A673 (cell line): ENCODE measurements at regions not wholly inside any gene's neighbourhood (a gene's known extent, or its start where the extent isn't known, plus 50 kb on each side); places are given as distances from the start of the nearest gene placed in this dataset.

Experiments
- BruUV-seq: library from RNA; stranded (reverse); fragments of 400-500 nt; replicated peaks from 2 replicates; lab custom pipeline; 2021; lab: Mats Ljungman, UMichigan
- CTCF ChIA-PET: fragments of 300-600 bp; sonication (Branson Sonifier 250); formaldehyde crosslinking; loops from one replicate; lab custom pipeline; 2022; ENCODE audit warnings: antibody characterized with exemption; lab: Charles Lee
- POLR2A ChIA-PET: fragments of 300-600 bp; sonication (Branson Sonifier 250); formaldehyde crosslinking; loops from one replicate; lab custom pipeline; 2022; ENCODE audit warnings: antibody characterized with exemption; ENCODE audit not compliant: low non-redundant PET; lab: Charles Lee
- DNase-seq: peaks from one replicate; pipeline ENCODE4 v3.0.0-alpha.2; 2015; ENCODE audit warnings: low spot score
- H3K27ac ChIP-seq: fragments of 200-600 bp; sonication (generic); 2 replicates; pipeline ENCODE4 v1.5.1; 2016; ENCODE audit warnings: mixed run types, low read depth, mild to moderate bottlenecking, mixed read lengths, antibody characterized with exemption, low read length; ENCODE audit not compliant: poor library complexity, severe bottlenecking
- H3K27me3 ChIP-seq: fragments of 200-600 bp; sonication (generic); replicated peaks from 2 replicates; pipeline ENCODE4 v1.6.1; 2017; ENCODE audit warnings: mixed run types, low read depth, mild to moderate bottlenecking, mixed read lengths, antibody characterized with exemption, low read length; ENCODE audit not compliant: insufficient read depth, poor library complexity
- H3K36me3 ChIP-seq: fragments of 200-600 bp; sonication (generic); 2 replicates; pipeline ENCODE4 v1.6.1; 2016; ENCODE audit warnings: mixed run types, mild to moderate bottlenecking, mixed read lengths, antibody characterized with exemption, low read length; ENCODE audit not compliant: insufficient read depth, poor library complexity, severe bottlenecking
- H3K4me1 ChIP-seq: fragments of 200-600 bp; sonication (generic); 2 replicates; pipeline ENCODE4 v1.6.1; 2017; ENCODE audit warnings: mixed run types, mild to moderate bottlenecking, mixed read lengths, antibody characterized with exemption, low read length; ENCODE audit not compliant: insufficient read depth, poor library complexity, severe bottlenecking
- H3K4me3 ChIP-seq: fragments of 200-600 bp; sonication (generic); 2 replicates; pipeline ENCODE4 v1.5.1; 2016; ENCODE audit warnings: low read depth, mixed run types, mild to moderate bottlenecking, mixed read lengths, low read length; ENCODE audit not compliant: poor library complexity, severe bottlenecking
- H3K9me3 ChIP-seq: fragments of 200-600 bp; sonication (generic); 2 replicates; pipeline ENCODE4 v1.6.1; 2016; ENCODE audit warnings: mixed run types, low read depth, mild to moderate bottlenecking, mixed read lengths, antibody characterized with exemption, low read length; ENCODE audit not compliant: poor library complexity, severe bottlenecking
- EZH2 ChIP-seq: fragments of 200-600 bp; sonication (generic); IDR thresholded peaks from 2 replicates; pipeline ENCODE4 v1.6.1; 2017; ENCODE audit warnings: borderline replicate concordance, low read depth, mild to moderate bottlenecking, mixed read lengths, antibody characterized with exemption, low read length; ENCODE audit not compliant: poor library complexity, severe bottlenecking
- intact Hi-C: fragments of 100-400 bp; cut with micrococcal nuclease; formaldehyde crosslinking; loops from one replicate; pipeline ENCODE4 v1.10.0; 2022; ENCODE audit not compliant: unreplicated experiment
- TF ChIP-seq, protein P1 (sequence below): fragments of 300-800, 200-600 bp; sonication (generic); conservative IDR thresholded peaks from 2 replicates; pipeline ENCODE4 v1.5.1; 2017; ENCODE audit warnings: low read depth, mild to moderate bottlenecking, antibody characterized with exemption, low read length, moderate library complexity, mixed read lengths

DNA sequence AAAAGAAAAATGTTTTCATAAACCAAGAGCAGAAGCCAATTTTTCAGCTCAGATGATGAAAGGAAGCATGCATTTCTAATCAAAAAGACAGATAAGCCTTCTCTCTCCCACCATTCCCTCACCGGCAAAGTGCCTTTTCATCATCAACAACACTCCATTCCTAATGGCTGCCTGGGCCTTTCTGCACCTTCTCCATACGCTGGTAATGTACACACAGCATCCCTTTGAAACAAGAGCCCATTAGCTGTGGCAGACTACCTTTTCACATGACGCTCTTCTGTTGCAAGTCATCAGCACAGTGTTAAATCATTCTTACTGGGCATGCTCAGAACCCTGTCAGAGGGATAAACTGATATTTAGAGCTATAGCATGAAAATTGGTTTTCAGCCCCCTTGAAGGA is 408.9 kb downstream of the MEIS1 start:
- Histone ChIP-seq H3K9me3 (no peaks in the 10 kb centered on the region), H3K27me3 (no peaks in the 10 kb centered on the region), H3K4me1 (peaks cover 12% of the 10 kb centered on the region), H3K27ac (no peak overlapping the region), H3K4me3 (no peak overlapping the region), H3K36me3 (no peaks in the 10 kb centered on the region)
- ChIA-PET POLR2A (no interaction called here), CTCF (no interaction called here)
- no peak for TF ChIP-seq EZH2
- TF ChIP-seq, protein P1, sequence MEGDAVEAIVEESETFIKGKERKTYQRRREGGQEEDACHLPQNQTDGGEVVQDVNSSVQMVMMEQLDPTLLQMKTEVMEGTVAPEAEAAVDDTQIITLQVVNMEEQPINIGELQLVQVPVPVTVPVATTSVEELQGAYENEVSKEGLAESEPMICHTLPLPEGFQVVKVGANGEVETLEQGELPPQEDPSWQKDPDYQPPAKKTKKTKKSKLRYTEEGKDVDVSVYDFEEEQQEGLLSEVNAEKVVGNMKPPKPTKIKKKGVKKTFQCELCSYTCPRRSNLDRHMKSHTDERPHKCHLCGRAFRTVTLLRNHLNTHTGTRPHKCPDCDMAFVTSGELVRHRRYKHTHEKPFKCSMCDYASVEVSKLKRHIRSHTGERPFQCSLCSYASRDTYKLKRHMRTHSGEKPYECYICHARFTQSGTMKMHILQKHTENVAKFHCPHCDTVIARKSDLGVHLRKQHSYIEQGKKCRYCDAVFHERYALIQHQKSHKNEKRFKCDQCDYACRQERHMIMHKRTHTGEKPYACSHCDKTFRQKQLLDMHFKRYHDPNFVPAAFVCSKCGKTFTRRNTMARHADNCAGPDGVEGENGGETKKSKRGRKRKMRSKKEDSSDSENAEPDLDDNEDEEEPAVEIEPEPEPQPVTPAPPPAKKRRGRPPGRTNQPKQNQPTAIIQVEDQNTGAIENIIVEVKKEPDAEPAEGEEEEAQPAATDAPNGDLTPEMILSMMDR: no peak
- BruUV-seq: no TSS peak
- no peak for DNase-seq
- intact Hi-C loops: no loop called here

DNA sequence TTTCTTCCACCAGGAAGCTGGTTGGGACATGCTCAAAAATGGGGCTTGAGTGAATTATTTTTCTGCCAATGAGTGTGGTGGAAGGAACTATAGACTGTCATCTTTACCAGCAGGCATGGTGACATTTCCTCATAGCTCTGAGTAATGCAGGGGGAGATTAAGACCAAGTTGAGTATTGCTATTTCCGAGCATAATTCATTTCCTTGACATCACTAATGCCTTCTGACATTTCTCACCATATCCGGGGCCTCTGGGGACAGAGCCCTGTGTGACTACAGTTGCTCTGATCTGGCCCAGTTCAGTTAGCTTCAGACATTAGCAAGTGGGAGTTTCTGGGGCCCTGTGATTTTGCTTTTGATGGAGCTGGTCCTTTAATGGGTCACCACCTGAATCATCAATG is 410.4 kb downstream of the MEIS1 start:
- ChIA-PET POLR2A (interaction anchor here (0.6 kb wide), 1 partner anchor 258 kb away, joined by 3 read pairs; no protein-coding TSS in a partner anchor), CTCF (interaction anchor here (0.6 kb wide), 1 partner anchor 1001 kb away, joined by 3 read pairs; no protein-coding TSS in a partner anchor)
- intact Hi-C loops: no loop called here
- no TSS peak for BruUV-seq
- no peaks in the 10 kb centered on the region for H3K36me3 ChIP-seq
- TF ChIP-seq, protein P1: no peak
- TF ChIP-seq EZH2: no peak
- DNase-seq: peak; percentile 85
- peaks cover 15% of the 10 kb centered on the region for H3K4me1 ChIP-seq
- H3K27ac ChIP-seq: peak overlapping the region; percentile 44
- no peaks in the 10 kb centered on the region for H3K9me3 ChIP-seq
- H3K4me3 ChIP-seq: no peak overlapping the region
- no peaks in the 10 kb centered on the region for H3K27me3 ChIP-seq

DNA sequence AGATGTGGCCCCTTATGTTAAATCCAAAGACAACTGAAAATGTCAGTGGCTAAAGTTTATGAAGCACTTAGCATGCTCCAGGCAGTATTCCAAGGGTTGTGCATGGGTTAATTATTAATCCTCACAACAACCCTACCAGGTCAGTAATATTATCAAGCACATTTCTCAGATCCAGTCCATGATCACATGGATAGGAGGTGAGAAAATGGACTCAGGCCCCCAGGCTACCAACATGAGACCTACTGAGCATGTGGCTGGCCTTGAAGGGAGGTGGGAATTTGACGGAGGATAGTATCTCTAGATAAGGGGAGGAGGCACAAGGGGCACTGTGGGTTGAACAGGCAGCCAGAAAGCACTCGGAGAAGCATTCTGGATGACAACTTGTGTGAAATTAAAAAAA is 412.0 kb downstream of the MEIS1 start:
- H3K36me3 ChIP-seq: no peaks in the 10 kb centered on the region
- peaks cover 15% of the 10 kb centered on the region for H3K4me1 ChIP-seq
- no TSS peak for BruUV-seq
- intact Hi-C loops: no loop called here
- no peaks in the 10 kb centered on the region for H3K27me3 ChIP-seq
- DNase-seq: no peak
- POLR2A ChIA-PET: no interaction called here
- no peak overlapping the region for H3K4me3 ChIP-seq
- no peak overlapping the region for H3K27ac ChIP-seq
- no peaks in the 10 kb centered on the region for H3K9me3 ChIP-seq
- CTCF ChIA-PET: no interaction called here
- no peak for TF ChIP-seq EZH2
- TF ChIP-seq, protein P1: no peak
